HG02678 (cell line): ENCODE measurements at regions not wholly inside any gene's neighbourhood (a gene's known extent, or its start where the extent isn't known, plus 50 kb on each side); places are given as distances from the start of the nearest gene placed in this dataset.

ENCODE experiments used
- ATAC-seq: cut with Tn5 transposase; IDR thresholded peaks from one replicate; pipeline ENCODE4 v1.9.1; 2021; ENCODE audit warnings: mild to moderate bottlenecking, moderate library complexity; ENCODE audit not compliant: unreplicated experiment

- ATAC-seq = no peak
Observed at GRCh38 chr2:30338475-30338874, 107.1 kb downstream of the LBH start.

DNA sequence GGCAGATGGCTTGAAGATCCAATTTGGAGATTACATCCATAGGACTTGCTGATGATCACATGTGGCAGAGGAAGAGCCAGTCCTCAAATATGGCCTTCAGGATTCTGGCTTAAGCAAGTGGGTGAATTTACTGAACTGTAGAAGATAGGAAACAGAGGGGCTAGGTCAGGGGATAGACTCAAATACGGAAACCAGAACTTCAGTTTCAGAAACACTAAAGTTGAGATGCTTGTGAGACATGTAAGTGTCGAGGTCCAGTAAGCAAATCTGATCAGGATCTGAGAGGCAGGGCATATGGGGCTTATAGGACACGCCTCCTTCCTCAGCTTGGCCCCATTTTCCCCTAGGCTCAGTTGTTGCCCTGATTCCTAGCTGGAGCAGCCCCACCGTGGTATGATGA lies 107.7 kb downstream of the LBH start:
- peak; percentile 26 for ATAC-seq

DNA sequence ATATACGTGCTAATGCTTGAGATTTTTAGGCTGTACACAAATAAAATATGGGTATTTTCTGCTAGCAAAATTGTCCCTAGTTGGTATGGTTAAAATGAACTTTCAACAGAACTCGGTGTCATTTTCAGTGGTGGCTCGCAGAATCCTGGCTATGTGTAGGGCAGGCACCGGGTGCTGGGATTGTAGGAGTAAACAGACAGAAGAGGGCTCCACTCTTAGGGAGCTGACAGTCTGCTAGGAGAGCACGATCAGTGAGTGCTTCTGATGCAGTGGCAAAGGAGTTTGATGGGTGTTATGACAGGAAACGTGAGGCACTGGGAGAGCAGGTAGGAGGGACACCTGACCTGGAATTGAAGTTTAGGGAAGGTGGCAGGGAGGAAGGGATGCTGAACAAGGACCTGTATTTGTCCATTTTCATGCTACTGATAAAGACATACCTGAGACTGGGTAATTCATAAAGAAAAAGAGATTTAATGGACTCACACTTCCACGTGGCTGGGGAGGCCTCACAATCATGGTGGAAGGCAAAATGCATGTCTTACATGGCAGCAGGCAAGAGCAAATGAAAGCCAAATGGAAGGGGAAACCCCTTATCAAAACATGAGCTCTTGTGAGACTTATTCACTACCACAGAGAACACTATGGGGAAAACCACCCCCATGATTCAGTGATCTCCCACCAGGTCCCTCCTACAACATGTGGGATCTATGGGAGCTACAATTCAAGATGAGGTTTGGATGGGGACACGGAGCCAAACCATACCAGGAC lies 105.4 kb upstream of the LCLAT1 start:
- ATAC-seq = no peak

DNA sequence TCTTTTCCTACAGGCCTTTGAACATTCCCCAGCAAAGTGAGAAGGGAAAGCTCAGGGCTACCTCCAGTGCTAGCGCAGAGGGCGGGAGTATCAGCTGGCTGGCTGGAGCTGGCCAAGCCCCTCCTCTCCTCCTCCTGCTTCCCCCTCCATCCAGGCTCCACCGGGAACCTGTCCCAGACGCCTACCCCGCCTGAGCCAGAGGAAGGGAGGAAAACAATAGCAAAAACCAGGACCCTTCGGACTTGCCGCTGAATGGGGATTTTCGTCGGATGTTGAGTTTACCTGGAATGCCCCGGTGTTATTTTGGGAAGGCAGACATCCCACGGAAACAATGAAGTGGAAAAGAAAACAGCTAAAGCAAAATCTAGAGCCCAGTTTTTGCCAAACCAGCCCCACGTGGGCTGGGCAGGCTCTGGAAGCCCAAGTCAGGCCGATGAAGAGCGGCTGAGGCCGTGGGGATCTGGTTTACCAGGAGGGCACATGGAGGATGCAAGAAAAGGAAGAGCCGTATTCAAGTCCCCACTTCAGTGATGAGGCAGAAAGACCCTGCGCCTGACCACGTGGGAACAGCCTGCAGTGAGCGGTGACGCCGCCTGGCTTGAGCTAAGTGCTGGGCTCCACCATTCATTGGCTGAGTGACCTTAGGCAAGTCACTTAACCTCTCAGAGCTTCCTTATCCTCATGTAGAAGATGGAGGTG lies 100.4 kb upstream of the LCLAT1 start:
- ATAC-seq = no peak

DNA sequence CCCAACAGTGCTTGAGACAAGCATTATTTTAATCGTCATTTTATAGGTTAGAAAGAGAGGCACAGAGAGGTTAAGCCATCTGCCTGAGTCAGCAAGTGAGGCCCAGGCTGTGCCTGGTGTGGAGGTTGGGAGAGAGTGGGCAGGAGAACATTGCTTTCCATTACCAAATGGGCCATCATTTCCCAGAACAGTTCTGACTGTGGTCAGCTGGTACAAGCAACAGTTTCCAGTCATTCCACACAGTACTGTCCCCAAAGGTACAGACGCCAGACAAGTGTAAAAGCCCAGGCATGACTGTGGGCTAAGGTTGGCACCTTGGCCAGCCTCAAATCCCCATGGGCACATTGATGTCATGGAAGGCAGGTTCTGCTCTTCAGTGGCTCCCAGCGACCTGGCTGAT lies 98.2 kb upstream of the LCLAT1 start:
- no peak for ATAC-seq

- ATAC-seq = no peak
Observed at GRCh38 chr2:30349691-30350090, 97.4 kb upstream of the LCLAT1 start.

DNA sequence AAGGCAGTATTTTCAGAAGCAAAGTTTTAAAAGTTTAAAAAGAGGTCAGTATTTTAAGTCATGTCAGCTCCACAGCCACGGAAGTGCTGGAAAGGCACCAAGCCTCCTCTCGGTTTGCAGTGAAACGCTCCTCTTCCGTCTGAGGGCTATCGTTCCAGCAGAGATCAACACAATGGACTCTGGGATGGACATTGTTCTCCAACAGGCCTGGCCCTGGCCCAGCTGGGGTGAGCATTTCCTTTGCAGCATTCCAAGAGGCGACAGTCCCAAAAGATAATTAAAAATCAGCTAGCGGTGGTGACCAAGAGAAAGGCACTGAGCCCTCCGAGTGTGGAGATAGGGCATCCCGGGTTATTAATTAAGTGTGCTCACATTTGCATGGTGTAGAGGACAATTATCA lies 95.9 kb upstream of the LCLAT1 start:
- ATAC-seq = no peak

- no peak for ATAC-seq
Observed at GRCh38 chr2:30351949-30352348, 95.1 kb upstream of the LCLAT1 start.

- no peak for ATAC-seq
Observed at GRCh38 chr2:30354150-30354549, 92.9 kb upstream of the LCLAT1 start.

GRCh38 chr2:30354621-30355020 lies 92.4 kb upstream of the LCLAT1 start:
- no peak for ATAC-seq

DNA sequence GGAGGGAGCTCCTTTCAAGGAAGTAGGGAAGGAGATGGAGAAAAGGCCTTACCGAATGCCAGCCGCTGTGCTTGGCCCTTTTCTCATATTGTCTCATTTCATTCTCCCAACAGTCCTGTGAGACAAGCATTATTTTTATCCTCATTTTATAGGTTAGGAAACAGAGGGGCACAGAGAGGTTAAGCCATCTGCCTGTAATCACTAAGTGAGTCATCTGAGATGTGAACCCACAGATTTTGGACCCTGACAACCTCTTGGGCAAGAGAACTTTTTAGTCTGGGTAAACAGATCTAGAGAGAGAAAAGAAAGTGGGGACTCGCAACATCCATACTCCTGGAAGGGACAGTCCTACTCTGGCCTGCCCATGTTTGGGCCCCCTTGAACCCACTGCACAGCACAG lies 91.7 kb upstream of the LCLAT1 start:
- no peak for ATAC-seq

DNA sequence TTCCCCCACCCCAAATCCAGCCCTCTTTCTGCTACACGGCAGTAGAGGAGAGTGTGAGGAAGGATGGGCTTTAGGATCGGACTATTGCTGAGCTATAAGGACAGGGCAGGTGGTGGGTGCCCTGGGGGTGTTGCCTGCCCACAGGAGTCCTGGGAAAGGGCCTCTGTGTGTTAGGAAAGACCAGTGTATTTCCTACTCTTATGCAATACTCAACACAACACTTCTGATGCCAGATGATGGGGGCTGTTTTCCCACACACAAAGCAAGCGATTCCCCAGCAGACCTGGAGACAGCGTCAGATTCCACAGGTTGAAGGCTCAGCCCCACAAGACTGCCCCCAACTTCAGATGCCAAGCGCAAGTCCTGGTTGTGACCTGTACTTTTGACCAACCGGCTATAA lies 91.0 kb upstream of the LCLAT1 start:
- no peak for ATAC-seq

GRCh38 chr2:30356776-30357175 lies 90.3 kb upstream of the LCLAT1 start:
- ATAC-seq = no peak

GRCh38 chr2:30358351-30358750 lies 88.7 kb upstream of the LCLAT1 start:
- ATAC-seq = no peak

DNA sequence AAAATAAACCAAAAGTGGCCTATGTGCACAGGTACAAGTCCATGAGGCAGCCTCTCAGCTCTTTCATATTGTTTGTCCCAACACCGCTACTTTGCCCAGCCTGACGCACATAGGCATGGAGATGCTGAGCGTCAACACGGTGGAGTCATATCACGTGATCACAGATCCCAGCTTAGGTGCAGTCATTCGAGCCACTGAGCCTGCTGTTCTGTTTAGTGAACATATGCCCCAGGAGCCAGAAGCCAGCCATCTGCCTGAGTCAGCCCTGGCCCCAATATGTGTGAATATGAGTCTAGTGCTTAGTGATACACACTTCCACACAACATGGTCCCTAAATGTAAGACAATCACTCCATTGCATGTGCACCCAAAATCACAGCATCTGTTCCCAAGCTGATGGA lies 88.2 kb upstream of the LCLAT1 start:
- ATAC-seq = no peak

- no peak for ATAC-seq
Observed at GRCh38 chr2:30359644-30360167, 87.3 kb upstream of the LCLAT1 start.

- ATAC-seq = no peak
Observed at GRCh38 chr2:30361751-30362394, 85.2 kb upstream of the LCLAT1 start.

DNA sequence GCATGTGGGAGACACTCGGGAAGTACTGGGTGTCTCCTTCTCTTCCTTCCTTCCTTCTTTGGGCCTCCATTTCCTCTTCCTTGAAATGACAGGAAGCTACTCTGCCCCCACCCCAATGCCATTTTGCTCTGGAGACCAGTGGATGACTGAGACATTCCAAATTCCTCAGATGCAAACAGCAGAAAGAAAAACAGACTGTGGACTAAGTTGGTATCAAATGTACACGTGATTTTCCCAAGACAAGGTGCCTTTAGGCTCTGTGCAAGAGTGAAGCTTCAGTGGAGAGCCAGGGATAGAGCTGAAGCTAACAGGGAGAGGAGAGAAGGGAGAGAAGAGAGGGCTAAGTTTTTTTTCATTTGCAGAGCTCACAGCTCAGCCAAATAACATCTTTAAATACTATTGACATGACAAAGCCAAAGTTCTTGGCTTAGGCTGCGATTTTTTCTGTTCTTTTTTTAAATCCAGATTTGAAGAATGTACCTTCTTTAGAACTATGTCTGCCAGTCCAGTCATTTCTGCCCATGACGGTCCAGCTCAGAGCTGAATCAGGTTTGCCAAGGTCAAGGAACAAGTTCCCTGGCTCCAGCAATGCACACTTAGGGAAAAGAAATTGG lies 84.5 kb upstream of the LCLAT1 start:
- no peak for ATAC-seq

DNA sequence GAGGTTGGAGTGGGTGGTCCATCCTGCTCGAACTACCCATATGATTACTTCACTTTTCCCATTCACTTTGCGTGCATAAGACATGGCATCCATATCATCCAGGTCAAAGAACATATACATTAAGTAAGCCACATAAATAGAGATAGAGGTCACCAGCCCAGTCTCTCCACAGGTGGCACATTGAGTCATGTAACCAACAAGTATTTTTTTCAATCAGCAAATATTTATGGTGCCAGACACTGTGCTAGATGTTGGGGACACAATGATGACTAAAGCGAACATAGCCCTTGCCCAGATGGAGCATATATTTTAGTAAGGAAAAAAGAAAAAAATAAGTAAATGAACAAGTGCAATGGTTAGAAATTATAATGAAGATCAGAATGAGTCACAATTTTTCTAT lies 83.6 kb upstream of the LCLAT1 start:
- ATAC-seq = no peak

- no peak for ATAC-seq
Observed at GRCh38 chr2:30365201-30365600, 81.8 kb upstream of the LCLAT1 start.

DNA sequence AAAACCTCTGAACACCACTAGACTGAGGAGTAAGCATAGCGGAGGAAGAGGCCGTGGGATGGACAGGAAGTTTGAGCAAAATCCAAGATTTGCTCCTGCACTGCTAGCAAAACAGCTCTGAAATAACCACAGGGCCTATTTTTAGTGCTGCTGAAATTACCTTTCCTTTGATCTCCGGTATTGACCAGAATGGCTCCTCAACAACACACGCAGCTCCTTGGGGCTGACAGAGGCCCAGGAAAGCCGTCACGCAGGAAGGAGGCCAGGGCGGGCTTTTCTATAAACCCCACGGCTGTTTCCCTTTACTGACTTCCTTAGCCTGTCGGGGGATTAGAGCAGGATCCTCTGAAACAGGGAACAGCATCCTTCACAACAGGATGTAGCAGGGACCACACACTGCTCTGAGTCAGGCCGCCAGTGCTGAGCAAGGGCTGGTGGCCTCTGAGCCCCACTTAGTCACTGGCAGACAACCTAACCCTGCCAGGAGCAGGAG lies 80.8 kb upstream of the LCLAT1 start:
- no peak for ATAC-seq
